HG03558 (cell line): ENCODE measurements at regions not wholly inside any gene's neighbourhood (a gene's known extent, or its start where the extent isn't known, plus 50 kb on each side); places are given as distances from the start of the nearest gene placed in this dataset.
"Not testable (repeated sequence)": the region's sequence is repeated elsewhere in the genome, so short reads cannot be mapped to it uniquely, and the experiment has no call there.

Experiments
- ATAC-seq: cut with Tn5 transposase; IDR thresholded peaks from one replicate; pipeline ENCODE4 v1.9.1; 2021; ENCODE audit warnings: moderate number of reproducible peaks; ENCODE audit not compliant: unreplicated experiment; ENCODE audit errors: extremely low read depth

DNA sequence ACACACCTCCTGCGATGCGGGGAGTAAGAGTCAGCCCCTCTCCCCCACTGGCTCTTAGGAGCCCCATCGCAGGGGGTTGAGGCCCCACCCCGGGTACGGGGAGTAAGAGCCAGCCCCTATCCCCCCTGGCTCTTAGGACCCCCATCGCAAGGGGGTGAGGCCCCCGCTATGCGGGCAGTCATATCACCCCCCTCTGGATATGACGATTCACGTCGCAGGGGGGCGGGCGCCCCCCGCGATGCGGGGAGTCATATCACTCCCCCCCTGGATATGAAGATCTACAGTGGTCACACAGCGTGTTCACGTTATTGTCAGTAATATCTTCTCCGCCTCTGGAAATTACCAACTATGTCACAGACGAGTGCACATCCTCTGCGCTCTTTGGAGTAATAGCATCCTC lies 61.1 kb downstream of the DEFB131A start:
- not testable (repeated sequence) for ATAC-seq

- not testable (repeated sequence) for ATAC-seq
These were observed 62.5 kb downstream of the DEFB131A start for GRCh38 chr4:9506672-9507071.

- not testable (repeated sequence) for ATAC-seq
These were observed 68.7 kb downstream of the DEFB131A start for GRCh38 chr4:9512941-9513340.

GRCh38 chr4:9519631-9520030 lies 75.4 kb downstream of the DEFB131A start:
- ATAC-seq = not testable (repeated sequence)

DNA sequence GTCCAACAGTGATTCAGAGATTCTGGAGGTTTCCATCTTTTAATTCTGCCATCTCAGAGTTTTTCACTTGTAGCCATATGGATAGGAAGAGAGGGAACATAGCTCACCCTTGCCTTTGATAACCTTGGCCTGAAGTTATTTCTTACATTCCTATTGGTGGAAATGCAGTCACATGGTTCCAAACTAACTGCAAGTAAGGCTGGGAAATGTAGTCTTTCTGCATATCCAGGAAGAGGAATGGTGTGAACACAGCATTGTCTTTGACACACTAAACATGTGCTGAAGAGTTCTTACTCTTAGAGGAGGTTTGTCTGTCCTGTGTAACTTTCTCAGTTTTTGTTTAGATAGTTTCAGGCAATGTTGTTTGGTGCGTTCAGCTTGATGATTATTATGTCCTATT lies 78.7 kb downstream of the DEFB131A start:
- ATAC-seq = not testable (repeated sequence)

GRCh38 chr4:9524406-9524805 lies 80.2 kb downstream of the DEFB131A start:
- ATAC-seq = not testable (repeated sequence)

- not testable (repeated sequence) for ATAC-seq
These were observed 88.1 kb downstream of the DEFB131A start for GRCh38 chr4:9532134-9532862.

DNA sequence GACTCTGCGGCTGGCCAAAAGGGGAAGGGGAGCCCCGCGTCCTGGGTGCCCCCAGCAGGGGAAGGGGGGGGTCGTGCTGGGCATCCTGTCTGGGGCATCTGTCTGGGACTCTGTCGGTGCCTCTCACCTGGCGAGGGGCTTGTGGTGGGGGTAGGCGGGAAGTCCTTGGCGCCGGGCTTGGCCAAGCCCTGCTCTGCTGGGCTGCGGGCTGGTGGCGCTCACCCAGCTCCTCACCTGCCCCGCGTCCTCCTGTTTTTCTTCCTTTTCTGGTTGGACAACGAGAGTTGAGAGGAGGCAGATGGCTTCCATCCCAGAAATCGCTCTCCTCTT lies 88.6 kb downstream of the DEFB131A start:
- not testable (repeated sequence) for ATAC-seq

GRCh38 chr4:9537101-9537500 lies 92.9 kb downstream of the DEFB131A start:
- ATAC-seq = not testable (repeated sequence)

DNA sequence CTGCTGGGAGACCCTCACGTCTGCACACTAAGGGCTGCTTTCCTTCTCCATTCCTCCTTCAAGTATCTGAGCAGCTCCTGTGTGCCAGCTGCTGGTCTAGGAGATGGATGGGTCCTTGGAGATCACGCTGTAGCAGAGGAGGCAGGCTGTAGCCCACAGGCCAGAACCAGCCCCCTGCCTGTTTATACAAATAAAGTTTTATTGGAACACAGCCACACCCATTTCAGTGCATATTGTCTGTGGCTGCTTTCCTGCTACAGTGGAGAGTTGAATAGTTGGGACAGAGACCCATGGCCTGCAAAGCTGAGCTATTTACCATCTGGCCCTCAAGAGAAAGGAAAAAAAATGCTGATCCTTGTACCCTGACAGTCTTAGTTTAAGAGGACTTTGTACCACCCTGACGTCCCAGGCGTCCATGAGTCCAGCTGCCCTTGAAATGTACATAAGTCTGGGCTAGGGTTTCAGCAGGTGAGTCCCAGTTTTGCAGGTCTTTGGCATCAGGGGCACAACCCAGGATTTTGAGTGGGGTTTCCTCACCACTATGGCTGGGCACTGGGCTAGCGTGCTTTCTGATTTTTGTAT lies 95.8 kb downstream of the DEFB131A start:
- not testable (repeated sequence) for ATAC-seq

GRCh38 chr4:9541388-9541915 lies 97.2 kb downstream of the DEFB131A start:
- ATAC-seq = not testable (repeated sequence)

GRCh38 chr4:9544851-9545250 lies 100.6 kb downstream of the DEFB131A start:
- not testable (repeated sequence) for ATAC-seq

DNA sequence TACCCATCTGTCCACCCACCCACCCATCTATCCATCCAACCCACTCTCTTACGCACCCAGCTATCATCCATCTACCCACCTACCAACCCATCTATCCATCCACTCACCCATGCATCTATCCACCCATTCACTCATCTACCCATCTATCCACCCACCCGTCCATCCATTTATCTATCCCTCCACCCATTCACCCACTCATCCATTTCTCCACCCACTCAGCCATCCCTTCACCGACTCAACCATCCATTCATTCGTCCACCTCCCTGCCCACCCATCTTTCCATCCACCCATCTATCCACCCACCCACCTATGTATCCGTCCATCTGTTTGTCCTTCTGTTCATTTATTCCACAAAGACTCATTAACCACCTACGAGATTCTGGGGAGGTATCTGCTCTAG lies 103.3 kb downstream of the DEFB131A start:
- ATAC-seq = not testable (repeated sequence)

GRCh38 chr4:9556076-9556475 lies 111.9 kb downstream of the DEFB131A start:
- not testable (repeated sequence) for ATAC-seq

DNA sequence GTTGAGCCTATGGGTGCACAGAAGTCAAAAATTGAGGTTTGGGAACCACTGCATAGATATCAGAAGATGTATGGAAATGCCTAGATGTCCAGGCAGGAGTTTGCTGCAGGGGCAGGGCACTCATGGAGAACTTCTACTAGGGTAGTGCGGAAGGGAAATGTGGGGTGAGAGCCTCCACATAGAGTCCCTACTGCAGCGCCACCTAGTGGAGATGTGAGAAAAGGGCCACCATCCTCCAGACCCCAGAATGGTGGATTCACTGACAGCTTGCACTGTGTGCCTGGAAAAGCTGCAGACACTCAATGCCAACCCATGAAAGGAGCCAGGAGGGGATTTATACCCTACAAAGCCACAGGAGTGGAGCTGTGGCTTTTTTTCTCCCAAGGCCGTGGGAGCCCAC lies 133.7 kb downstream of the DEFB131A start:
- ATAC-seq = not testable (repeated sequence)

DNA sequence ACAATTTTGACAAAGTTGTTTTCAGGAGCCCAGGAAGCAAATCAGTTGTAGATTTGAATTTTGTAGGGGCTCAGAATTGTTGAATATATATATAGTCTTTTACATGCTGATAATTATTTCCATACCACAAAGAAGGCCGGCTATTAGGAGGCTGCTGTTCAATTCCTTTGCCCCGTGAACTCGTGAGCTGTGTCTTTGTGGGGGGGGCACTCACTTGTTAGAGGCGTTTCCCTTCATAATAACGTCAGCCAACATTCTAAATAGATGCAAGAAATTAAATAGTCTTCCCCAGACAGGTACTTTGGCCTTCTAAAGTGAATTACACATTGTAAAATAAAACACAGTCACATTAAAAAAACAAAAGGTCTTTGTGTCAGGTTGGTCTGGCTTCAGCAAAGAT lies 138.7 kb downstream of the DEFB131A start:
- not testable (repeated sequence) for ATAC-seq

GRCh38 chr4:9592010-9592409 lies 147.8 kb downstream of the DEFB131A start:
- no peak for ATAC-seq

- ATAC-seq = no peak
These were observed 150.7 kb downstream of the DEFB131A start for GRCh38 chr4:9594948-9595347.

DNA sequence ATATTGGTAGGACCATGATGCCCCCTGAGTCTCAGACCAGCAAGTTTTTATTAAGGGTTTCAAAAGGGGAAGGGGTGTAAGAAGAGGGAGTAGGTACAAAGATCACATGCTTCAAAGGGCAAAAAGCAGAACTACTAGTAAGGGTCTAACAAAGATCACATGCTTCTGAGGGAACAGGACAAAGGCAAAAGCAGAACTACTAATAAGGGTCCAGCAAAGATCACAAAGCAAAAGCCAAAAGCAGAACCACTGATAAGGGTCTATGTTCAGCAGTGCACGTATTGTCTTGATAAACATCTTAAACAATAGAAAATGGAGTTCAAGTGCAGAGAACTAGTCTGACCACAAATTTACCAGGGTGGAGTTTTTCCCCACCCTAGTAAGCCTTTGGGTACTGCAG lies 151.3 kb downstream of the DEFB131A start:
- not testable (repeated sequence) for ATAC-seq

DNA sequence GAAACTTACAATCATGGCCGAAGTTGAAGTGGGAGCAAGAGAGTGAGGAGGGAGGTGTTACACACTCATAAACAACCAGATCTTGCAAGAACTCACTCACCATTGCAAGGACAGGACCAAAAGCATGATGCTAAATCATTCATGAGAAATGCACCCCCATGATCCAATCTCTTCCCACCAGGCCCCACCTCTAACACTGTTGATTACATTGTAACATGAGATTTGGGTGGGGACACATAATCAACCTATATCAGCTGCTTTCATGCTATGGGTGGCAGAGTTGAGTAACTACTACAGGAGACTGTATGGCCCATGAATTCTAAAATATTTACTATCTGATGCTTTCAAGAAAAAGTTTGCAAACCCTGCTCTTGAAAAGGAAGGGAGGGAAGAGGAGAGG lies 155.1 kb downstream of the DEFB131A start:
- ATAC-seq = no peak

- no peak for ATAC-seq
These were observed 156.0 kb downstream of the DEFB131A start for GRCh38 chr4:9600246-9600645.
